A549 (cell line): ENCODE measurements at regions not wholly inside any gene's neighbourhood (a gene's known extent, or its start where the extent isn't known, plus 50 kb on each side); places are given as distances from the start of the nearest gene placed in this dataset.

Experiments used
- ATAC-seq, 2 experiments: fragments of 200-7000 bp in 1 of 2; fragments of >200 bp in 1 of 2; cut with Nextera tagmentation in 1 of 2; cut with Tn5 transposase in 1 of 2; 3 replicates each; pipeline versions ENCODE4 v1.8.0 to v1.9.1; 2018 to 2020; ENCODE audit warnings: mild to moderate bottlenecking in 1 of 2, moderate library complexity in 1 of 2
- CTCF ChIA-PET: fragments of 300-600 bp; sonication (Branson Sonifier 250); formaldehyde crosslinking; extraction: SDS; loops from one replicate; lab custom pipeline; 2021; ENCODE audit warnings: antibody characterized with exemption, inconsistent platforms; lab: Yijun Ruan, JAX
- POLR2A ChIA-PET: fragments of 350-600 bp; formaldehyde crosslinking; extraction: SDS; loops from one replicate; lab custom pipeline; 2021; ENCODE audit warnings: antibody characterized with exemption, inconsistent platforms; lab: Yijun Ruan, JAX
- DNase-seq, 2 experiments: peaks; one replicate each; pipeline versions ENCODE4 v3.0.0 to v3.0.0-alpha.2; 2011 to 2016; ENCODE audit warnings: low read depth in 1 of 2, low spot score in 1 of 2
- FAIRE-seq: peaks from 2 replicates; lab custom pipeline; 2011; peaks lifted over from hg19 to GRCh38; lab: Jason Lieb, UNC
- H3K27ac ChIP-seq, 2 experiments: fragments of >200 bp; sonication (Bioruptor Twin); formaldehyde crosslinking; 3 replicates each; pipeline ENCODE4 v1.5.1; 2016 to 2017
- H3K4me1 ChIP-seq: fragments of >200 bp; sonication (Bioruptor Twin); formaldehyde crosslinking; 3 replicates; pipeline ENCODE4 v1.6.1; 2016
- H3K4me2 ChIP-seq: fragments of >200 bp; sonication (Bioruptor Twin); formaldehyde crosslinking; 3 replicates; pipeline ENCODE4 v1.6.1; 2016
- H3K4me3 ChIP-seq: fragments of >200 bp; sonication (Bioruptor Twin); formaldehyde crosslinking; 3 replicates; pipeline ENCODE4 v1.5.1; 2016
- H3K9me3 ChIP-seq: fragments of >200 bp; sonication (Bioruptor Twin); formaldehyde crosslinking; 3 replicates; pipeline ENCODE4 v1.6.1; 2016
- BCL3 ChIP-seq: fragments of >200 bp; sonication (Bioruptor Twin); formaldehyde crosslinking; IDR thresholded peaks from 3 replicates; pipeline ENCODE4 v1.6.1; 2016
- CBX2 ChIP-seq: fragments of 200-600 bp; sonication (generic); IDR thresholded peaks from 2 replicates; pipeline ENCODE4 v1.6.1; 2016; ENCODE audit warnings: low read depth, mild to moderate bottlenecking, borderline replicate concordance
- CEBPB ChIP-seq, 2 experiments: fragments of >200 bp in 1 of 2; sonication (Bioruptor Twin) in 1 of 2; formaldehyde crosslinking in 1 of 2; IDR thresholded peaks; 2 replicates each; pipeline ENCODE4 v1.6.1; 2012 to 2016
- CHD2 ChIP-seq: fragments of 150-350 bp; IDR thresholded peaks from 2 replicates; pipeline ENCODE4 v1.6.1; 2014; ENCODE audit warnings: low read length; ENCODE audit not compliant: partially characterized antibody
- CHD4 ChIP-seq: fragments of 200-600 bp; sonication (generic); IDR thresholded peaks from 2 replicates; pipeline ENCODE4 v1.6.1; 2016; ENCODE audit warnings: antibody characterized with exemption, mild to moderate bottlenecking, borderline replicate concordance
- E2F6 ChIP-seq: IDR thresholded peaks from 2 replicates; pipeline ENCODE4 v1.6.1; 2012; ENCODE audit warnings: low read depth, borderline replicate concordance
- EHMT2 ChIP-seq: fragments of 200-600 bp; sonication (generic); IDR thresholded peaks from 2 replicates; pipeline ENCODE4 v1.6.1; 2016; ENCODE audit warnings: antibody characterized with exemption, low read depth, mild to moderate bottlenecking, moderate library complexity
- ELK1 ChIP-seq: fragments of 150-350 bp; IDR thresholded peaks from 2 replicates; pipeline ENCODE4 v1.6.1; 2014; ENCODE audit warnings: low read depth, mild to moderate bottlenecking, low read length
- EP300 ChIP-seq, 2 experiments: fragments of >200 bp; sonication (Bioruptor Twin); formaldehyde crosslinking; IDR thresholded peaks; 2 replicates in 1 of 2; 3 replicates in 1 of 2; pipeline ENCODE4 v1.6.1; 2016 to 2017
- ESRRA ChIP-seq: fragments of 150-350 bp; IDR thresholded peaks from 2 replicates; pipeline ENCODE4 v1.6.1; 2014; ENCODE audit warnings: mild to moderate bottlenecking, low read length, borderline replicate concordance
- FOSB ChIP-seq: fragments of 250-450 bp; sonication (Bioruptor Pico); IDR thresholded peaks from 2 replicates; pipeline ENCODE4 v1.5.0; 2020; ENCODE audit warnings: mild to moderate bottlenecking, moderate library complexity
- FOXS1 ChIP-seq: fragments of 250-450 bp; sonication (Bioruptor Pico); IDR thresholded peaks from 2 replicates; pipeline ENCODE4 v1.5.0; 2020; ENCODE audit warnings: mild to moderate bottlenecking, moderate library complexity
- HDAC2 ChIP-seq: fragments of 200-600 bp; sonication (generic); IDR thresholded peaks from 2 replicates; pipeline ENCODE4 v1.6.1; 2016
- HEYL ChIP-seq: fragments of 250-450 bp; sonication (Bioruptor Pico); IDR thresholded peaks from 2 replicates; pipeline ENCODE4 v1.8.0; 2021; ENCODE audit warnings: mild to moderate bottlenecking, moderate library complexity
- HOXA7 ChIP-seq: fragments of 250-450 bp; sonication (Bioruptor Pico); IDR thresholded peaks from 2 replicates; pipeline ENCODE4 v1.5.0; 2020; ENCODE audit warnings: mild to moderate bottlenecking, moderate library complexity
- HOXB13 ChIP-seq: fragments of 250-450 bp; sonication (Bioruptor Pico); IDR thresholded peaks from 2 replicates; pipeline ENCODE4 v1.5.0; 2020; ENCODE audit warnings: low read depth, mild to moderate bottlenecking, moderate library complexity
- JUN ChIP-seq, 2 experiments: fragments of >200 bp; sonication (Bioruptor Twin); formaldehyde crosslinking; IDR thresholded peaks; 2 replicates in 1 of 2; 3 replicates in 1 of 2; pipeline ENCODE4 v1.6.1; 2016 to 2017
- KDM5A ChIP-seq: fragments of 200-600 bp; sonication (generic); IDR thresholded peaks from 2 replicates; pipeline ENCODE4 v1.6.1; 2016; ENCODE audit warnings: antibody characterized with exemption, mild to moderate bottlenecking
- MAFK ChIP-seq: fragments of 450-650 bp; IDR thresholded peaks from 2 replicates; pipeline ENCODE4 v1.6.1; 2014; ENCODE audit not compliant: partially characterized antibody
- NFE2L2 ChIP-seq: fragments of 150-350 bp; conservative IDR thresholded peaks from 2 replicates; pipeline ENCODE4 v1.6.1; 2014; ENCODE audit warnings: low read length
- NR3C1 ChIP-seq: fragments of >200 bp; sonication (Bioruptor Twin); formaldehyde crosslinking; IDR thresholded peaks from 3 replicates; pipeline ENCODE4 v1.6.1; 2017
- PBX3 ChIP-seq: IDR thresholded peaks from 2 replicates; pipeline ENCODE4 v1.6.1; 2012
- POLR2A ChIP-seq: IDR thresholded peaks from 2 replicates; pipeline ENCODE4 v1.6.1; 2012; ENCODE audit warnings: mild to moderate bottlenecking, low read length
- RCOR1 ChIP-seq: fragments of 150-350 bp; IDR thresholded peaks from 2 replicates; pipeline ENCODE4 v1.6.1; 2014; ENCODE audit warnings: antibody characterized with exemption, low read length, low read depth
- REST ChIP-seq: fragments of 200-600 bp; sonication (generic); IDR thresholded peaks from 2 replicates; pipeline ENCODE4 v1.6.1; 2016; ENCODE audit warnings: antibody characterized with exemption, mild to moderate bottlenecking, moderate library complexity
- SMC3 ChIP-seq: fragments of >200 bp; sonication (Bioruptor Twin); formaldehyde crosslinking; IDR thresholded peaks from 3 replicates; pipeline ENCODE4 v1.6.1; 2018; ENCODE audit warnings: inconsistent platforms
- USF2 ChIP-seq: fragments of 450-650 bp; IDR thresholded peaks from 2 replicates; pipeline ENCODE4 v1.6.1; 2014; ENCODE audit warnings: antibody characterized with exemption
- ZC3H11A ChIP-seq: fragments of 450-650 bp; IDR thresholded peaks from 2 replicates; pipeline ENCODE4 v1.6.1; 2014; ENCODE audit warnings: antibody characterized with exemption, mild to moderate bottlenecking
- ZFP36 ChIP-seq: fragments of 450-650 bp; IDR thresholded peaks from 2 replicates; pipeline ENCODE4 v1.6.1; 2014; ENCODE audit warnings: borderline replicate concordance; ENCODE audit not compliant: partially characterized antibody
- ZNF302 ChIP-seq: fragments of 250-450 bp; sonication (Bioruptor Pico); IDR thresholded peaks from 2 replicates; pipeline ENCODE4 v1.9.0; 2021; ENCODE audit warnings: inconsistent platforms, mild to moderate bottlenecking, moderate library complexity
- ZSCAN20 ChIP-seq: fragments of 250-450 bp; sonication (Bioruptor Pico); IDR thresholded peaks from 2 replicates; pipeline ENCODE4 v1.8.0; 2022; ENCODE audit warnings: mild to moderate bottlenecking, moderate library complexity
- WGBS: methylation state at CpG from one replicate; pipeline ENCODE4 v1.1.6; 2017; ENCODE audit errors: missing lambda C conversion rate; 5-methylcytosine and 5-hydroxymethylcytosine counted together

- CTCF ChIA-PET: no interaction called here
- no peak overlapping the region for H3K4me2 ChIP-seq
- TF ChIP-seq CHD2 (no peak), E2F6 (no peak), ZC3H11A (no peak), CEBPB (IDR thresholded peaks at IDR 0.05) (no peak), ZSCAN20 (CRISPR knock-in tag) (no peak), JUN (IDR thresholded peaks at IDR 0.05) (no peak), REST (no peak), EP300 (IDR thresholded peaks at IDR 0.05) (no peak), EHMT2 (no peak), FOXS1 (no peak), MAFK (no peak), HOXB13 (CRISPR knock-in tag) (no peak), HOXA7 (CRISPR knock-in tag) (no peak)
- TF ChIP-seq, all 56 proteins: peak for 0
- no peaks in the 10 kb centered on the region for H3K4me1 ChIP-seq
- no peak for FAIRE-seq
- H3K9me3 ChIP-seq: no peaks in the 10 kb centered on the region
- WGBS: 27% methylated on average over 4 of the region's 4 CpGs
- POLR2A ChIA-PET: no interaction called here
- no peak overlapping the region for H3K27ac ChIP-seq
- no peak for ATAC-seq
- H3K4me3 ChIP-seq: no peak overlapping the region
- no peak for DNase-seq
Measured at GRCh38 chr4:169927280-169927679, 98.9 kb downstream of the MFAP3L start.

- Histone ChIP-seq H3K4me3 (no peak overlapping the region), H3K4me1 (no peaks in the 10 kb centered on the region), H3K27ac (no peak overlapping the region)
- ChIA-PET POLR2A (no interaction called here), CTCF (no interaction called here)
- WGBS: 66% methylated on average over 4 of the region's 4 CpGs
- DNase-seq (no peak), FAIRE-seq (no peak)
- TF ChIP-seq HDAC2 (no peak), ESRRA (no peak), ELK1 (no peak), USF2 (no peak), CBX2 (no peak), NFE2L2 (no peak), FOSB (CRISPR knock-in tag) (no peak), ZFP36 (no peak), PBX3 (no peak), HEYL (CRISPR knock-in tag) (no peak), RCOR1 (no peak), SMC3 (no peak), NR3C1 (no peak), ZNF302 (CRISPR knock-in tag) (no peak), ZSCAN20 (CRISPR knock-in tag) (no peak), BCL3 (no peak), CHD4 (no peak), FOXS1 (no peak), KDM5A (no peak), POLR2A (no peak)
- TF ChIP-seq, all 56 proteins: peak for 0
- ATAC-seq: no peak
- H3K4me2 ChIP-seq: no peak overlapping the region
- no peaks in the 10 kb centered on the region for H3K9me3 ChIP-seq
Measured at GRCh38 chr4:169925678-169926077, 100.5 kb downstream of the MFAP3L start.
